ENCODE measurements at regions not wholly inside any gene's neighbourhood (a gene's known extent, or its start where the extent isn't known, plus 50 kb on each side); places are given as distances from the start of the nearest gene placed in this dataset.
"Not testable (repeated sequence)": the region's sequence is repeated elsewhere in the genome, so short reads cannot be mapped to it uniquely, and the experiment has no call there.

GRCh38 chr2:91522877-91523276 is 2831.4 kb downstream of the RPIA start:
- TF ChIP-seq CTCF (conservative IDR thresholded peaks at IDR 0.05); EZH2 (IDR thresholded peaks at IDR 0.05; ENCODE audit: low read depth): not testable (repeated sequence)
